ENCODE measurements at regions not wholly inside any gene's neighbourhood (a gene's known extent, or its start where the extent isn't known, plus 50 kb on each side); places are given as distances from the start of the nearest gene placed in this dataset.

DNA sequence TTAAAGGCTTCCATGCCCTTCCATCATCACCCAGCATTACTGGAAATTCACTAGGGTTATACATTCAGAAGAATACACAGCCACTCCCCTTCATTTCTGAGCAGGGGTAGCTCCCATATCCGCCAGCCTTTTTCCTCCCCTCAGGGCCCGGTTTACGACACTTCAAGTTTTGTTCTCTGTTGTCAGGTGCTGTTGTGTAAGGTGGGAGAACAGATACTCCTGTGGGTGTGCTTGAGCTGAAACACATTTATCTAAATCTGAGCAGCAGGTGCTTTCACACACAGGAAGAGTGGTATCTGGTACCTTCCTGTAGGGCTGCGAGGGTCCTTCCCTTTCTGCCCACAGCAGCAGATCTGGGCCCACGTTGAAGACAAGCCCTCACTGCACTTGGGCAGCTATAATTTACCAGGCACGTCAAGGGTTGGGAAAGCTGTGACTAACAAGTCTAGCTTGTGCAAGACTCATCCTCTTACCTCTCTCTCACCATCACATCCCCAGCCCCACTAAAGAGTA lies 215.8 kb upstream of the RREB1 start:
- TF ChIP-seq YY1 (tag by site-specific recombination; IDR thresholded peaks at IDR 0.05), result no peak
- TF ChIP-seq, protein P1, sequence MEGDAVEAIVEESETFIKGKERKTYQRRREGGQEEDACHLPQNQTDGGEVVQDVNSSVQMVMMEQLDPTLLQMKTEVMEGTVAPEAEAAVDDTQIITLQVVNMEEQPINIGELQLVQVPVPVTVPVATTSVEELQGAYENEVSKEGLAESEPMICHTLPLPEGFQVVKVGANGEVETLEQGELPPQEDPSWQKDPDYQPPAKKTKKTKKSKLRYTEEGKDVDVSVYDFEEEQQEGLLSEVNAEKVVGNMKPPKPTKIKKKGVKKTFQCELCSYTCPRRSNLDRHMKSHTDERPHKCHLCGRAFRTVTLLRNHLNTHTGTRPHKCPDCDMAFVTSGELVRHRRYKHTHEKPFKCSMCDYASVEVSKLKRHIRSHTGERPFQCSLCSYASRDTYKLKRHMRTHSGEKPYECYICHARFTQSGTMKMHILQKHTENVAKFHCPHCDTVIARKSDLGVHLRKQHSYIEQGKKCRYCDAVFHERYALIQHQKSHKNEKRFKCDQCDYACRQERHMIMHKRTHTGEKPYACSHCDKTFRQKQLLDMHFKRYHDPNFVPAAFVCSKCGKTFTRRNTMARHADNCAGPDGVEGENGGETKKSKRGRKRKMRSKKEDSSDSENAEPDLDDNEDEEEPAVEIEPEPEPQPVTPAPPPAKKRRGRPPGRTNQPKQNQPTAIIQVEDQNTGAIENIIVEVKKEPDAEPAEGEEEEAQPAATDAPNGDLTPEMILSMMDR (tag by site-specific recombination; IDR thresholded peaks at IDR 0.05), result no peak
- TF ChIP-seq, protein P2, sequence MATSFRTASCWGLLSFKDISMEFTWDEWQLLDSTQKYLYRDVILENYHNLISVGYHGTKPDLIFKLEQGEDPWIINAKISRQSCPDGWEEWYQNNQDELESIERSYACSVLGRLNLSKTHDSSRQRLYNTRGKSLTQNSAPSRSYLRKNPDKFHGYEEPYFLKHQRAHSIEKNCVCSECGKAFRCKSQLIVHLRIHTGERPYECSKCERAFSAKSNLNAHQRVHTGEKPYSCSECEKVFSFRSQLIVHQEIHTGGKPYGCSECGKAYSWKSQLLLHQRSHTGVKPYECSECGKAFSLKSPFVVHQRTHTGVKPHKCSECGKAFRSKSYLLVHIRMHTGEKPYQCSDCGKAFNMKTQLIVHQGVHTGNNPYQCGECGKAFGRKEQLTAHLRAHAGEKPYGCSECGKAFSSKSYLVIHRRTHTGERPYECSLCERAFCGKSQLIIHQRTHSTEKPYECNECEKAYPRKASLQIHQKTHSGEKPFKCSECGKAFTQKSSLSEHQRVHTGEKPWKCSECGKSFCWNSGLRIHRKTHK (tag by site-specific recombination; IDR thresholded peaks at IDR 0.05), result no peak
- no peak for TF ChIP-seq TCF7L2 (IDR thresholded peaks at IDR 0.05; ENCODE audit: borderline replicate concordance, low read depth, low read length)
- no peak for TF ChIP-seq ZSCAN23 (tag by site-specific recombination; IDR thresholded peaks at IDR 0.05)
- TF ChIP-seq, protein P3, sequence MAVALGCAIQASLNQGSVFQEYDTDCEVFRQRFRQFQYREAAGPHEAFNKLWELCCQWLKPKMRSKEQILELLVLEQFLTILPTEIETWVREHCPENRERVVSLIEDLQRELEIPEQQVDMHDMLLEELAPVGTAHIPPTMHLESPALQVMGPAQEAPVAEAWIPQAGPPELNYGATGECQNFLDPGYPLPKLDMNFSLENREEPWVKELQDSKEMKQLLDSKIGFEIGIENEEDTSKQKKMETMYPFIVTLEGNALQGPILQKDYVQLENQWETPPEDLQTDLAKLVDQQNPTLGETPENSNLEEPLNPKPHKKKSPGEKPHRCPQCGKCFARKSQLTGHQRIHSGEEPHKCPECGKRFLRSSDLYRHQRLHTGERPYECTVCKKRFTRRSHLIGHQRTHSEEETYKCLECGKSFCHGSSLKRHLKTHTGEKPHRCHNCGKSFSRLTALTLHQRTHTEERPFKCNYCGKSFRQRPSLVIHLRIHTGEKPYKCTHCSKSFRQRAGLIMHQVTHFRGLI (tag by site-specific recombination; IDR thresholded peaks at IDR 0.05), result no peak
- TF ChIP-seq ZNF350 (tag by site-specific recombination; IDR thresholded peaks at IDR 0.05), result no peak

All from HEK293 (cell line).